ENCODE measurements at regions not wholly inside any gene's neighbourhood (a gene's known extent, or its start where the extent isn't known, plus 50 kb on each side); places are given as distances from the start of the nearest gene placed in this dataset.

DNA sequence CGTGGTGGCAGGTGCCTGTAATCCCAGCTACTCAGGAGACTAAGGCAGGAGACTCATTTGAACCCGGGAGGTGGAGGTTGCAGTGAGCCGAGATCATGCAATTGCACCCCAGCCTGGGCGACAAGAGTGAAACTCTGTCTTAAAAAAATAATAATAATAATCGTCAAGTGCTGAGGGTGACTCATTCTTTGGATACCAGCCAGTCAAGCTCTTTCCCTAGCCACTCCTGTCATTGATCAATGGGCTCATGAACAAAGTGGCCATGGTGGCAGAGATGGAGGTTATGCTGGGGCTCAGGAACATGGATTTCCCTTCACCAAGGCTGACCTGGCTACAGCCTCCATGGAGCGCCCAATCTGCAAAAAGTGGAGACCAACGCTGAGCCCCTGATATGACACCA lies 94.5 kb upstream of the HAAO start:
- no peak for TF ChIP-seq CTCF (IDR thresholded peaks at IDR 0.05)
- no peak for TF ChIP-seq POLR2A (IDR thresholded peaks at IDR 0.05)
- TF ChIP-seq EP300 (IDR thresholded peaks at IDR 0.05), result no peak

All from tibial nerve (tissue), 4 donors.